SK-N-SH treated with all-trans-retinoic acid at 6 μM for 48 hours (cell line): ENCODE measurements at regions not wholly inside any gene's neighbourhood (a gene's known extent, or its start where the extent isn't known, plus 50 kb on each side); places are given as distances from the start of the nearest gene placed in this dataset.

Experiments
- ATAC-seq: fragments of 200-7000 bp; cut with Tn5 transposase; 3 replicates; pipeline ENCODE4 v1.9.1; 2020; ENCODE audit warnings: mild to moderate bottlenecking, moderate library complexity
- ARNTL ChIP-seq: fragments of 450-650 bp; formaldehyde crosslinking; IDR thresholded peaks from 2 replicates; pipeline ENCODE4 v1.5.0; 2020; ENCODE audit warnings: low read depth, mild to moderate bottlenecking, moderate library complexity, borderline replicate concordance
- BACH2 ChIP-seq: fragments of 250-450 bp; sonication (Bioruptor Pico); IDR thresholded peaks from 2 replicates; pipeline ENCODE4 v1.9.0; 2021; ENCODE audit warnings: mild to moderate bottlenecking, borderline replicate concordance
- CSDC2 ChIP-seq: fragments of 250-450 bp; sonication (Bioruptor Pico); IDR thresholded peaks from 2 replicates; pipeline ENCODE4 v1.5.0; 2020; ENCODE audit warnings: mild to moderate bottlenecking, moderate library complexity
- GLIS3 ChIP-seq: fragments of 250-450 bp; sonication (Bioruptor Pico); IDR thresholded peaks from 2 replicates; pipeline ENCODE4 v1.5.0; 2020; ENCODE audit warnings: mild to moderate bottlenecking, moderate library complexity
- ISL1 ChIP-seq: fragments of 250-450 bp; sonication (Bioruptor Pico); IDR thresholded peaks from 2 replicates; pipeline ENCODE4 v2.1.2; 2022; ENCODE audit warnings: mild to moderate bottlenecking, moderate library complexity
- OSR1 ChIP-seq: fragments of 250-450 bp; sonication (Bioruptor Pico); IDR thresholded peaks from 2 replicates; pipeline ENCODE4 v1.8.0; 2022; ENCODE audit warnings: moderate library complexity, mild to moderate bottlenecking, inconsistent platforms
- RARB ChIP-seq: fragments of 250-450 bp; sonication (Bioruptor Pico); IDR thresholded peaks from 2 replicates; pipeline ENCODE4 v1.8.0; 2021; ENCODE audit warnings: mild to moderate bottlenecking, moderate library complexity
- SNAI2 ChIP-seq: fragments of 250-450 bp; sonication (Bioruptor Pico); IDR thresholded peaks from 2 replicates; pipeline ENCODE4 v1.5.0; 2020; ENCODE audit warnings: mild to moderate bottlenecking, moderate library complexity
- TCF4 ChIP-seq: fragments of 250-450 bp; sonication (Bioruptor Pico); IDR thresholded peaks from 2 replicates; pipeline ENCODE4 v1.8.0; 2021; ENCODE audit warnings: mild to moderate bottlenecking, moderate library complexity, borderline replicate concordance
- TOX ChIP-seq: fragments of 250-450 bp; sonication (Bioruptor Pico); IDR thresholded peaks from 2 replicates; pipeline ENCODE4 v1.8.0; 2021; ENCODE audit warnings: mild to moderate bottlenecking, moderate library complexity, borderline replicate concordance
- ZC3H10 ChIP-seq: fragments of 250-450 bp; sonication (Bioruptor Pico); IDR thresholded peaks from 2 replicates; pipeline ENCODE4 v1.5.1; 2021; ENCODE audit warnings: mild to moderate bottlenecking, moderate library complexity
- ZFP3 ChIP-seq: fragments of 250-450 bp; sonication (Bioruptor Pico); IDR thresholded peaks from 2 replicates; pipeline ENCODE4 v1.5.0; 2020; ENCODE audit warnings: mild to moderate bottlenecking, moderate library complexity
- ZFP30 ChIP-seq: fragments of 450-650 bp; formaldehyde crosslinking; IDR thresholded peaks from 2 replicates; pipeline ENCODE4 v1.5.0; 2022; ENCODE audit warnings: mild to moderate bottlenecking, moderate library complexity
- ZNF565 ChIP-seq: fragments of 450-650 bp; formaldehyde crosslinking; conservative IDR thresholded peaks from 2 replicates; pipeline ENCODE4 v1.5.0; 2020; ENCODE audit warnings: low read depth, mild to moderate bottlenecking, moderate library complexity
- ZNF70 ChIP-seq: fragments of 450-650 bp; formaldehyde crosslinking; IDR thresholded peaks from 2 replicates; pipeline ENCODE4 v1.5.0; 2020; ENCODE audit warnings: mild to moderate bottlenecking, moderate library complexity
- ZNF8 ChIP-seq: fragments of 450-650 bp; formaldehyde crosslinking; IDR thresholded peaks from 2 replicates; pipeline ENCODE4 v1.5.0; 2020; ENCODE audit warnings: mild to moderate bottlenecking, moderate library complexity
- TF ChIP-seq, protein P1 (sequence below): fragments of 250-450 bp; sonication (Bioruptor Pico); IDR thresholded peaks from 2 replicates; pipeline ENCODE4 v1.8.0; 2020; ENCODE audit warnings: mild to moderate bottlenecking, moderate library complexity, borderline replicate concordance
- TF ChIP-seq, protein P2 (sequence below): fragments of 250-450 bp; sonication (Bioruptor Pico); IDR thresholded peaks from 2 replicates; pipeline ENCODE4 v1.8.0; 2021; ENCODE audit warnings: low read depth, mild to moderate bottlenecking, moderate library complexity, borderline replicate concordance
- TF ChIP-seq, protein P3 (sequence below): fragments of 250-450 bp; sonication (Bioruptor Pico); IDR thresholded peaks from 2 replicates; pipeline ENCODE4 v1.5.1; 2021; ENCODE audit warnings: mild to moderate bottlenecking, moderate library complexity
- TF ChIP-seq, protein P4 (sequence below): fragments of 250-450 bp; sonication (Bioruptor Pico); IDR thresholded peaks from 2 replicates; pipeline ENCODE4 v1.5.1; 2020; ENCODE audit warnings: low read depth, mild to moderate bottlenecking, moderate library complexity
- TF ChIP-seq, protein P5 (sequence below): fragments of 250-450 bp; sonication (Bioruptor Pico); IDR thresholded peaks from 2 replicates; pipeline ENCODE4 v1.5.0; 2020; ENCODE audit warnings: mild to moderate bottlenecking, moderate library complexity

DNA sequence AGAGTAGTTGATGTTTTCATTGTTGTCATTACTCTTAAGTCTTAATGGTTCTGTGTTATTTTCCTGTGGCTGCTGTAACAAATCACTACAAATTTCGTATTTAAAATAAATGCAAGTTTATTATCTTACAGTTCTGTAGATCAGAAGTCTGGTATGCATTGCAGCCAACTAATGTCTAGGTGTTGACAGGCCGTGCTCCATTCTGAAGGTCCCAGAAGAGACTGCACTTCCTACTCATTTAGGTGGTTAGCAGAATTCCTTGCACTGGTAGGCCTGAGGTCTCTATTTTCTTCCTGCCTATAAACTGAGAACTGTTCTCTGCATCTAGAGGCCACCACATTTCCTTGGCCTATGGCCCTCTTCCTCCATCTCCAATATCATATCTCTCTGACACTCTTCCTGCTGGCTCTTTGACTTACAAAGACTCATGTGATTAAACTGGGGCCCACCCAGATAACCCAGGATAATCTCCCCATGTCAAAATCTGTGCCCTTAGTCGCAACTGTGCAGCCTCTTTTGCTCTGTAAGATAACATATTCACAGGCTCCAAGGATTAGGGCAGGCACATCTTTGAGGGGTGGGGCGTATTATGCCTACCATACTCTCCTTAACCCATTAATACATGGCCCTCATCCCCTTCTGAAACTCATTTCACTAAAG lies 468.4 kb downstream of the FOXO1 start:
- TF ChIP-seq ZNF70 (CRISPR knock-in tag) = no peak
- TF ChIP-seq BACH2 = no peak
- TF ChIP-seq GLIS3 = no peak
- no peak for TF ChIP-seq ZFP3 (CRISPR knock-in tag)
- TF ChIP-seq ISL1 (CRISPR knock-in tag) = no peak
- TF ChIP-seq, protein P1, sequence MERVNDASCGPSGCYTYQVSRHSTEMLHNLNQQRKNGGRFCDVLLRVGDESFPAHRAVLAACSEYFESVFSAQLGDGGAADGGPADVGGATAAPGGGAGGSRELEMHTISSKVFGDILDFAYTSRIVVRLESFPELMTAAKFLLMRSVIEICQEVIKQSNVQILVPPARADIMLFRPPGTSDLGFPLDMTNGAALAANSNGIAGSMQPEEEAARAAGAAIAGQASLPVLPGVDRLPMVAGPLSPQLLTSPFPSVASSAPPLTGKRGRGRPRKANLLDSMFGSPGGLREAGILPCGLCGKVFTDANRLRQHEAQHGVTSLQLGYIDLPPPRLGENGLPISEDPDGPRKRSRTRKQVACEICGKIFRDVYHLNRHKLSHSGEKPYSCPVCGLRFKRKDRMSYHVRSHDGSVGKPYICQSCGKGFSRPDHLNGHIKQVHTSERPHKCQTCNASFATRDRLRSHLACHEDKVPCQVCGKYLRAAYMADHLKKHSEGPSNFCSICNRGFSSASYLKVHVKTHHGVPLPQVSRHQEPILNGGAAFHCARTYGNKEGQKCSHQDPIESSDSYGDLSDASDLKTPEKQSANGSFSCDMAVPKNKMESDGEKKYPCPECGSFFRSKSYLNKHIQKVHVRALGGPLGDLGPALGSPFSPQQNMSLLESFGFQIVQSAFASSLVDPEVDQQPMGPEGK = no peak
- no peak for TF ChIP-seq OSR1
- TF ChIP-seq, protein P2, sequence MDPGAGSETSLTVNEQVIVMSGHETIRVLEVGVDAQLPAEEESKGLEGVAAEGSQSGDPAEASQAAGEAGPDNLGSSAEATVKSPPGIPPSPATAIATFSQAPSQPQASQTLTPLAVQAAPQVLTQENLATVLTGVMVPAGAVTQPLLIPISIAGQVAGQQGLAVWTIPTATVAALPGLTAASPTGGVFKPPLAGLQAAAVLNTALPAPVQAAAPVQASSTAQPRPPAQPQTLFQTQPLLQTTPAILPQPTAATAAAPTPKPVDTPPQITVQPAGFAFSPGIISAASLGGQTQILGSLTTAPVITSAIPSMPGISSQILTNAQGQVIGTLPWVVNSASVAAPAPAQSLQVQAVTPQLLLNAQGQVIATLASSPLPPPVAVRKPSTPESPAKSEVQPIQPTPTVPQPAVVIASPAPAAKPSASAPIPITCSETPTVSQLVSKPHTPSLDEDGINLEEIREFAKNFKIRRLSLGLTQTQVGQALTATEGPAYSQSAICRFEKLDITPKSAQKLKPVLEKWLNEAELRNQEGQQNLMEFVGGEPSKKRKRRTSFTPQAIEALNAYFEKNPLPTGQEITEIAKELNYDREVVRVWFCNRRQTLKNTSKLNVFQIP (CRISPR knock-in tag) = no peak
- TF ChIP-seq, protein P3, sequence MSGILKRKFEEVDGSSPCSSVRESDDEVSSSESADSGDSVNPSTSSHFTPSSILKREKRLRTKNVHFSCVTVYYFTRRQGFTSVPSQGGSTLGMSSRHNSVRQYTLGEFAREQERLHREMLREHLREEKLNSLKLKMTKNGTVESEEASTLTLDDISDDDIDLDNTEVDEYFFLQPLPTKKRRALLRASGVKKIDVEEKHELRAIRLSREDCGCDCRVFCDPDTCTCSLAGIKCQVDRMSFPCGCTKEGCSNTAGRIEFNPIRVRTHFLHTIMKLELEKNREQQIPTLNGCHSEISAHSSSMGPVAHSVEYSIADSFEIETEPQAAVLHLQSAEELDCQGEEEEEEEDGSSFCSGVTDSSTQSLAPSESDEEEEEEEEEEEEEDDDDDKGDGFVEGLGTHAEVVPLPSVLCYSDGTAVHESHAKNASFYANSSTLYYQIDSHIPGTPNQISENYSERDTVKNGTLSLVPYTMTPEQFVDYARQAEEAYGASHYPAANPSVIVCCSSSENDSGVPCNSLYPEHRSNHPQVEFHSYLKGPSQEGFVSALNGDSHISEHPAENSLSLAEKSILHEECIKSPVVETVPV = no peak
- no peak for TF ChIP-seq ARNTL (CRISPR knock-in tag)
- TF ChIP-seq ZFP30 = no peak
- TF ChIP-seq, protein P4, sequence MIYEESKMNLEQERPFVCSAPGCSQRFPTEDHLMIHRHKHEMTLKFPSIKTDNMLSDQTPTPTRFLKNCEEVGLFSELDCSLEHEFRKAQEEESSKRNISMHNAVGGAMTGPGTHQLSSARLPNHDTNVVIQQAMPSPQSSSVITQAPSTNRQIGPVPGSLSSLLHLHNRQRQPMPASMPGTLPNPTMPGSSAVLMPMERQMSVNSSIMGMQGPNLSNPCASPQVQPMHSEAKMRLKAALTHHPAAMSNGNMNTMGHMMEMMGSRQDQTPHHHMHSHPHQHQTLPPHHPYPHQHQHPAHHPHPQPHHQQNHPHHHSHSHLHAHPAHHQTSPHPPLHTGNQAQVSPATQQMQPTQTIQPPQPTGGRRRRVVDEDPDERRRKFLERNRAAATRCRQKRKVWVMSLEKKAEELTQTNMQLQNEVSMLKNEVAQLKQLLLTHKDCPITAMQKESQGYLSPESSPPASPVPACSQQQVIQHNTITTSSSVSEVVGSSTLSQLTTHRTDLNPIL (CRISPR knock-in tag) = no peak
- no peak for TF ChIP-seq ZC3H10 (CRISPR knock-in tag)
- TF ChIP-seq TCF4 (CRISPR knock-in tag) = no peak
- TF ChIP-seq, protein P5, sequence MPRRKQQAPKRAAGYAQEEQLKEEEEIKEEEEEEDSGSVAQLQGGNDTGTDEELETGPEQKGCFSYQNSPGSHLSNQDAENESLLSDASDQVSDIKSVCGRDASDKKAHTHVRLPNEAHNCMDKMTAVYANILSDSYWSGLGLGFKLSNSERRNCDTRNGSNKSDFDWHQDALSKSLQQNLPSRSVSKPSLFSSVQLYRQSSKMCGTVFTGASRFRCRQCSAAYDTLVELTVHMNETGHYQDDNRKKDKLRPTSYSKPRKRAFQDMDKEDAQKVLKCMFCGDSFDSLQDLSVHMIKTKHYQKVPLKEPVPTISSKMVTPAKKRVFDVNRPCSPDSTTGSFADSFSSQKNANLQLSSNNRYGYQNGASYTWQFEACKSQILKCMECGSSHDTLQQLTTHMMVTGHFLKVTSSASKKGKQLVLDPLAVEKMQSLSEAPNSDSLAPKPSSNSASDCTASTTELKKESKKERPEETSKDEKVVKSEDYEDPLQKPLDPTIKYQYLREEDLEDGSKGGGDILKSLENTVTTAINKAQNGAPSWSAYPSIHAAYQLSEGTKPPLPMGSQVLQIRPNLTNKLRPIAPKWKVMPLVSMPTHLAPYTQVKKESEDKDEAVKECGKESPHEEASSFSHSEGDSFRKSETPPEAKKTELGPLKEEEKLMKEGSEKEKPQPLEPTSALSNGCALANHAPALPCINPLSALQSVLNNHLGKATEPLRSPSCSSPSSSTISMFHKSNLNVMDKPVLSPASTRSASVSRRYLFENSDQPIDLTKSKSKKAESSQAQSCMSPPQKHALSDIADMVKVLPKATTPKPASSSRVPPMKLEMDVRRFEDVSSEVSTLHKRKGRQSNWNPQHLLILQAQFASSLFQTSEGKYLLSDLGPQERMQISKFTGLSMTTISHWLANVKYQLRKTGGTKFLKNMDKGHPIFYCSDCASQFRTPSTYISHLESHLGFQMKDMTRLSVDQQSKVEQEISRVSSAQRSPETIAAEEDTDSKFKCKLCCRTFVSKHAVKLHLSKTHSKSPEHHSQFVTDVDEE (CRISPR knock-in tag) = no peak
- TF ChIP-seq RARB (CRISPR knock-in tag) = no peak
- no peak for TF ChIP-seq TOX
- no peak for TF ChIP-seq ZNF8
- no peak for TF ChIP-seq CSDC2 (CRISPR knock-in tag)
- TF ChIP-seq, all 23 proteins: peak for 0
- ATAC-seq = no peak

DNA sequence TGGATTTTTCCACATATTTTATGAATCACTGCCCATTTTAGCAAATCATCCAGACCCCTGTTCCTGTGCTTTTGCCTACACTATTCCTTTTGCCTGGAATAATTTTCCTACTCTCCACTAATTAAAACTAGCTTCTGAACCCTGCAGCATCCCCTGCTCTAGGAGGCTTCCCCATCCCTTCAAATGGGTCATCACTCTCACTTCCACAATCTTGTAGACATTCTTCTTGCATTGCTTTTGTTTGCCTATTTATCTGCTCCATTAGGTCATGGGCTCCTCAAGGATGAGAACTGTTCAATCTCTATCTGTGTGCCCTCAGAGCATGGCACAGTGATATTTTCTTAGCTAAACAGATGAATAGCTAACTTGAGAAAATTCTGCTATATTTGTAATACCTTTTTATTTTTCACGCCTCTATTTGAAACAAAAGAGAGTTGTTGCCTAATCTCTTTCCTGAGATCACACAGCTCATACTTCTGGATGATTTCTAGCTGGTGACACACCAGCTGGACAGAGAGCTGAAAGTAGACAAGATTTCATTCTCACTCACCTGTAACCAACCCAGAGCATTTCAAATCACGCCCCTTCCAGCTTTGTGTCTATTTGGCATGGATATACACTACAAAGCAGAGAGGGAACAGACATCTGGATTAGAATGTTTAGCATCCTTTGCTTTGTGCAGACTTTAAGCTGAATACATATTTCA lies 466.0 kb downstream of the FOXO1 start:
- ATAC-seq = no peak
- TF ChIP-seq ZFP30 = no peak
- no peak for TF ChIP-seq GLIS3
- no peak for TF ChIP-seq ZNF70 (CRISPR knock-in tag)

DNA sequence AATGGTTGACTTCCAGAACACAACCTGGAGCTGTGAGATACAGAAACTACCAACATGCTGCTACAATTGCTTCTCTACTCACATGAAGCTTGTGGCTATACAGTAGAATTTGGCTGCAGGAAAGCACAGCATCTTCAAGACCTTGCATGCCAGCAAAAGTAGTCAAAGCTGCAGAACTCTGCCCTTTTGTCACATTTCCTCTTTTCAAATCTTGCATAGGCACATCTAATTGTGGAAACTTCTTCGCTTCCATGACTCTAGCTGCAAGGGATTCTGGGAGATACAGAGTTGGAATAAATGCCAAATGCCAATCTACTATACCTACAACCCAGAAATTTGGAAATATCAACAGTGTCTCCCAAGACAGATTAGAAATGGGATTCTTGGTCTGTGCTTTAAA lies 462.2 kb downstream of the FOXO1 start:
- ATAC-seq = no peak
- TF ChIP-seq ISL1 (CRISPR knock-in tag) (no peak), SNAI2 (no peak), GLIS3 (no peak), CSDC2 (CRISPR knock-in tag) (no peak), TCF4 (CRISPR knock-in tag) (no peak), ZNF565 (CRISPR knock-in tag) (no peak), ZFP3 (CRISPR knock-in tag) (no peak), ARNTL (CRISPR knock-in tag) (no peak), ZC3H10 (CRISPR knock-in tag) (no peak), ZNF70 (CRISPR knock-in tag) (no peak)
- TF ChIP-seq, protein P5 (CRISPR knock-in tag) = no peak
- TF ChIP-seq, protein P2 (CRISPR knock-in tag) = no peak
- TF ChIP-seq, protein P4 (CRISPR knock-in tag) = no peak
